ENCODE measurements at regions not wholly inside any gene's neighbourhood (a gene's known extent, or its start where the extent isn't known, plus 50 kb on each side); places are given as distances from the start of the nearest gene placed in this dataset.

DNA sequence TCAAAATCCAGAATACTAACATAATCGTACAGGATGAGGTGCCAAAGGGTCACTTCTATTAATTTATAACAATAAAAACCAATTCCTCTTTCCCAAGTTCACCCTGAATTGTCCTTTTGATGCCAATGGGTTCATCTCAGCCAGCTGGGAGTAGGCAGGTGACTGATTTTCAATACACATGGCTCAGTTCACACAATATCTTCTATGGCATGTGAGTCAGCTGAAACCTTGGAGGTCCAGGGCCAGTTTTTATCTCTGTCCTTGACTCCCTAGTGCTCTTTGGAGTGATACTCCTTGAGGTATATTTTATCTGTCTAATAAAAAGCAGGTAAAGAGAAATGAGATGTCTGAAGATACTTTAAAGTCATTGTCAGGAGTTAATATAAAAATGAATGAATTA lies 186.6 kb downstream of the SMC2 start:
- no peak overlapping the region for H3K27ac Mint-ChIP-seq

DNA sequence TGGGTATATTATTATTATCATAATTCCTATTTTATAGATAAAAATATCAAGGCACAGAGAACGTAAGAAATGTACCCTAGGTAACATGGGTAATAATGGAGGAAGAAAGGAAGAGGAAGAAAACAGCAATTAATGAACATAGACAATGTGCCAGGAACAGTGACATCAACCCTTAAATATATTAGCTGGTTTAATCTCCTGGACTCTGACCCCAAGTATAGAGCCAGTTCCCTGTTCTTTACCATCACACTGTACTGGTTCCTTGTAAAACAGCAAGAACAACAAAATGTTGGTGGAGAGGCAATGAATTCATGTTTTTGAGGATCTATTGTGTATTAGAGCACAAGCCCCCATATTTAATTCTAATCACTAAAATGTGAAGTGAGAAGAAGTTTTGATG lies 192.1 kb downstream of the SMC2 start:
- WGBS (ENCODE audit: insufficient coverage) = no CpG with 5 or more reads among the region's 1 CpG
- no peaks in the 10 kb centered on the region for H3K9me3 ChIP-seq (ENCODE audit: control extremely low read depth in 1 of 3, control insufficient read depth in 2 of 3, insufficient read depth in 1 of 3, low read length in 2 of 3)
- DNase-seq = no peak
- no peaks in the 10 kb centered on the region for H3K4me1 Mint-ChIP-seq
- no peaks in the 10 kb centered on the region for H3K9me3 Mint-ChIP-seq (ENCODE audit: insufficient read depth)
- H3K4me3 ChIP-seq (ENCODE audit: control extremely low read depth in 1 of 5, extremely low read depth in 1 of 5, insufficient read depth in 1 of 5, low read depth in 2 of 5, low read length in 4 of 5) = no peak overlapping the region
- no peak overlapping the region for H3K27ac Mint-ChIP-seq
- H4K20me1 ChIP-seq (ENCODE audit: control insufficient read depth, insufficient read depth, low read length, poor library complexity, severe bottlenecking) = no peaks in the 10 kb centered on the region
- no peak overlapping the region for H3K9ac ChIP-seq (ENCODE audit: low read length)
- H3K27me3 ChIP-seq (replicated peaks in 1 of 4; ENCODE audit: control extremely low read depth in 1 of 4, control insufficient read depth in 3 of 4, insufficient read depth in 4 of 4, low read length in 3 of 4) = no peaks in the 10 kb centered on the region
- no peak overlapping the region for H3K27ac ChIP-seq (ENCODE audit: low read length in 2 of 2)
- no peak for ATAC-seq (ENCODE audit: low read depth)
- no peak for TF ChIP-seq EZH2 (IDR thresholded peaks at IDR 0.05; ENCODE audit: borderline replicate concordance, insufficient read depth, low read depth, low read length, poor library complexity, severe bottlenecking)
- TF ChIP-seq, protein P1, sequence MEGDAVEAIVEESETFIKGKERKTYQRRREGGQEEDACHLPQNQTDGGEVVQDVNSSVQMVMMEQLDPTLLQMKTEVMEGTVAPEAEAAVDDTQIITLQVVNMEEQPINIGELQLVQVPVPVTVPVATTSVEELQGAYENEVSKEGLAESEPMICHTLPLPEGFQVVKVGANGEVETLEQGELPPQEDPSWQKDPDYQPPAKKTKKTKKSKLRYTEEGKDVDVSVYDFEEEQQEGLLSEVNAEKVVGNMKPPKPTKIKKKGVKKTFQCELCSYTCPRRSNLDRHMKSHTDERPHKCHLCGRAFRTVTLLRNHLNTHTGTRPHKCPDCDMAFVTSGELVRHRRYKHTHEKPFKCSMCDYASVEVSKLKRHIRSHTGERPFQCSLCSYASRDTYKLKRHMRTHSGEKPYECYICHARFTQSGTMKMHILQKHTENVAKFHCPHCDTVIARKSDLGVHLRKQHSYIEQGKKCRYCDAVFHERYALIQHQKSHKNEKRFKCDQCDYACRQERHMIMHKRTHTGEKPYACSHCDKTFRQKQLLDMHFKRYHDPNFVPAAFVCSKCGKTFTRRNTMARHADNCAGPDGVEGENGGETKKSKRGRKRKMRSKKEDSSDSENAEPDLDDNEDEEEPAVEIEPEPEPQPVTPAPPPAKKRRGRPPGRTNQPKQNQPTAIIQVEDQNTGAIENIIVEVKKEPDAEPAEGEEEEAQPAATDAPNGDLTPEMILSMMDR (IDR thresholded peaks at IDR 0.05) = no peak
- intact Hi-C loops (cut with micrococcal nuclease) = no loop called here
- H3K79me2 ChIP-seq (ENCODE audit: control insufficient read depth, insufficient read depth, low read length) = no peaks in the 10 kb centered on the region
- H3K4me1 ChIP-seq (ENCODE audit: control insufficient read depth in 2 of 2, insufficient read depth in 2 of 2, low read length in 2 of 2) = no peaks in the 10 kb centered on the region
- H3K27me3 Mint-ChIP-seq = no peaks in the 10 kb centered on the region
- H3K36me3 ChIP-seq (replicated peaks in 1 of 2; ENCODE audit: control extremely low read depth in 1 of 2, control insufficient read depth in 1 of 2, extremely low read depth in 1 of 2, insufficient read depth in 2 of 2, low read length in 1 of 2) = no peaks in the 10 kb centered on the region
- H2AFZ ChIP-seq (ENCODE audit: insufficient read depth, low read depth, low read length, poor library complexity, severe bottlenecking) = no peak overlapping the region
- H3K4me2 ChIP-seq (replicated peaks; ENCODE audit: low read depth, low read length, poor library complexity, severe bottlenecking) = no peak overlapping the region
- no peak overlapping the region for H3K4me3 Mint-ChIP-seq
- ChIA-PET POLR2A (no interaction called here), CTCF (no interaction called here)

More for the DNA sequence above, 186.6 kb downstream of the SMC2 start:
- DNase-seq (no peak), ATAC-seq (ENCODE audit: low read depth) (no peak)
- Mint-ChIP-seq H3K27me3 (no peaks in the 10 kb centered on the region), H3K4me3 (no peak overlapping the region), H3K9me3 (ENCODE audit: insufficient read depth) (peaks cover 2% of the 10 kb centered on the region), H3K4me1 (no peaks in the 10 kb centered on the region)
- Histone ChIP-seq H3K4me3 (ENCODE audit: control extremely low read depth in 1 of 5, extremely low read depth in 1 of 5, insufficient read depth in 1 of 5, low read depth in 2 of 5, low read length in 4 of 5) (no peak overlapping the region), H3K9ac (ENCODE audit: low read length) (no peak overlapping the region), H3K9me3 (ENCODE audit: control extremely low read depth in 1 of 3, control insufficient read depth in 2 of 3, insufficient read depth in 1 of 3, low read length in 2 of 3) (no peaks in the 10 kb centered on the region), H3K36me3 (replicated peaks in 1 of 2; ENCODE audit: control extremely low read depth in 1 of 2, control insufficient read depth in 1 of 2, extremely low read depth in 1 of 2, insufficient read depth in 2 of 2, low read length in 1 of 2) (no peaks in the 10 kb centered on the region), H3K79me2 (ENCODE audit: control insufficient read depth, insufficient read depth, low read length) (no peaks in the 10 kb centered on the region), H3K4me1 (ENCODE audit: control insufficient read depth in 2 of 2, insufficient read depth in 2 of 2, low read length in 2 of 2) (no peaks in the 10 kb centered on the region), H3K4me2 (replicated peaks; ENCODE audit: low read depth, low read length, poor library complexity, severe bottlenecking) (no peak overlapping the region), H3K27me3 (replicated peaks in 1 of 4; ENCODE audit: control extremely low read depth in 1 of 4, control insufficient read depth in 3 of 4, insufficient read depth in 4 of 4, low read length in 3 of 4) (no peaks in the 10 kb centered on the region), H4K20me1 (ENCODE audit: control insufficient read depth, insufficient read depth, low read length, poor library complexity, severe bottlenecking) (no peaks in the 10 kb centered on the region), H2AFZ (ENCODE audit: insufficient read depth, low read depth, low read length, poor library complexity, severe bottlenecking) (no peak overlapping the region), H3K27ac (ENCODE audit: low read length in 2 of 2) (no peak overlapping the region)
- intact Hi-C loops (cut with micrococcal nuclease) = no loop called here
- 88% methylated on average over 1 of the region's 1 CpG for WGBS (ENCODE audit: insufficient coverage)
- TF ChIP-seq, protein P1 (IDR thresholded peaks at IDR 0.05) = no peak
- no peak for TF ChIP-seq EZH2 (IDR thresholded peaks at IDR 0.05; ENCODE audit: borderline replicate concordance, insufficient read depth, low read depth, low read length, poor library complexity, severe bottlenecking)
- ChIA-PET POLR2A (no interaction called here), CTCF (no interaction called here)
